WERI-Rb-1 (cell line): ENCODE measurements at regions not wholly inside any gene's neighbourhood (a gene's known extent, or its start where the extent isn't known, plus 50 kb on each side); places are given as distances from the start of the nearest gene placed in this dataset.

Experiments
- DNase-seq: peaks from one replicate; pipeline ENCODE4 v3.0.0-alpha.2; 2020
- H3K27ac ChIP-seq: fragments of 250-450 bp; sonication (Bioruptor Pico); 2 replicates; pipeline ENCODE4 v1.5.1; 2020; ENCODE audit warnings: mild to moderate bottlenecking, moderate library complexity
- H3K27me3 ChIP-seq: fragments of 250-450 bp; sonication (Bioruptor Pico); 2 replicates; pipeline ENCODE4 v1.5.1; 2021; ENCODE audit warnings: mild to moderate bottlenecking, low read depth, moderate library complexity; ENCODE audit not compliant: insufficient read depth, severe bottlenecking
- H3K36me3 ChIP-seq: fragments of 250-450 bp; sonication (Bioruptor Pico); 2 replicates; pipeline ENCODE4 v1.5.1; 2020; ENCODE audit warnings: mild to moderate bottlenecking, moderate library complexity
- H3K4me3 ChIP-seq: 2 replicates; pipeline ENCODE4 v1.5.1; 2011; ENCODE audit warnings: low read depth, mild to moderate bottlenecking, control low read depth, low read length
- H3K9me3 ChIP-seq: fragments of 250-450 bp; sonication (Bioruptor Pico); 2 replicates; pipeline ENCODE4 v1.5.1; 2021; ENCODE audit warnings: mild to moderate bottlenecking, moderate library complexity; ENCODE audit not compliant: severe bottlenecking
- TF ChIP-seq, protein P1 (sequence below): IDR thresholded peaks from 2 replicates; pipeline ENCODE4 v1.5.1; 2011; ENCODE audit warnings: low read depth, mild to moderate bottlenecking, control low read depth, inconsistent platforms, low read length

DNA sequence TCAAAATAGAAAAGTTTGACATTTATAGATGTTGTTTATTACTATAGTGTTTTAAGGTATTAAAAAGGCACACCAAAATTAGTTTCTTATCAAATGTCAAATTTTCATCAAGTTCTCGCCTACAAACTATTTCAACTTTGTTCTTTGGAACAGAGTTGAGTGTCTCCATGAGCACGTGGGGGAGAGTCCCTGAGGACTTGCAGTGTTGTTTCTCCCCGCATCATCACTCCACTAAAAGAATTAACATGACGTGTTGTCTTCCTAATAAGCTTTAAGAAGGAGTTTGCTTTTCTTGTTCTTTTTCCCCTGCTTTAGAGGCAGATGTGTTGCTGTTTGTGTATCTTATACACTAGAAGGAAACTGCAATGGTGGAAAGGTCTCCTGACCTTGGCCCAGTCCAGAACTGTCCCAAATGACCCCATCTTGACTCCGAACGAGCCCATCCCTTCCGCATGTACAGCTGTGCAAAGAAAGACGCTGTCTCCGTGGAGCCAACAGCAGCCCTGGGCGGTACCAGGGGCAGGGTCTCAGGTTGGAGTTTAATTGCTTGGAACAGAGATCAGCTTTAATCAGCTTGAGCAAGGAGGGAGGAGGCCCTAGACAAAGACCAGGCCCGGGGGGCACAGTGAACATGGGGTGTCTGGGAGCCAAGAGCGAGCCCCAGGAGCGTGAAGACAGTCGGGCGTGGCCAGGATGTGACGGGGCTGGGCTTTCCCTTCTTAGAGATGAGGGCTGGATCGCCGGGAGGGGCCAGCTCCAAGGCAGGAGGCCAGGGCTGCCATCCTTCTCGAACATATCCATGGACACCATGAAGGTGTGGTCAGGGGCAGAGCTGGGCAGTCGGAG, 215.4 kb upstream of the RTL1 start:
- Histone ChIP-seq H3K27me3 (peaks cover 93% of the 10 kb centered on the region), H3K9me3 (no peaks in the 10 kb centered on the region), H3K36me3 (no peaks in the 10 kb centered on the region), H3K4me3 (no peak overlapping the region), H3K27ac (no peak overlapping the region)
- TF ChIP-seq, protein P1, sequence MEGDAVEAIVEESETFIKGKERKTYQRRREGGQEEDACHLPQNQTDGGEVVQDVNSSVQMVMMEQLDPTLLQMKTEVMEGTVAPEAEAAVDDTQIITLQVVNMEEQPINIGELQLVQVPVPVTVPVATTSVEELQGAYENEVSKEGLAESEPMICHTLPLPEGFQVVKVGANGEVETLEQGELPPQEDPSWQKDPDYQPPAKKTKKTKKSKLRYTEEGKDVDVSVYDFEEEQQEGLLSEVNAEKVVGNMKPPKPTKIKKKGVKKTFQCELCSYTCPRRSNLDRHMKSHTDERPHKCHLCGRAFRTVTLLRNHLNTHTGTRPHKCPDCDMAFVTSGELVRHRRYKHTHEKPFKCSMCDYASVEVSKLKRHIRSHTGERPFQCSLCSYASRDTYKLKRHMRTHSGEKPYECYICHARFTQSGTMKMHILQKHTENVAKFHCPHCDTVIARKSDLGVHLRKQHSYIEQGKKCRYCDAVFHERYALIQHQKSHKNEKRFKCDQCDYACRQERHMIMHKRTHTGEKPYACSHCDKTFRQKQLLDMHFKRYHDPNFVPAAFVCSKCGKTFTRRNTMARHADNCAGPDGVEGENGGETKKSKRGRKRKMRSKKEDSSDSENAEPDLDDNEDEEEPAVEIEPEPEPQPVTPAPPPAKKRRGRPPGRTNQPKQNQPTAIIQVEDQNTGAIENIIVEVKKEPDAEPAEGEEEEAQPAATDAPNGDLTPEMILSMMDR: no peak
- no peak for DNase-seq

DNA sequence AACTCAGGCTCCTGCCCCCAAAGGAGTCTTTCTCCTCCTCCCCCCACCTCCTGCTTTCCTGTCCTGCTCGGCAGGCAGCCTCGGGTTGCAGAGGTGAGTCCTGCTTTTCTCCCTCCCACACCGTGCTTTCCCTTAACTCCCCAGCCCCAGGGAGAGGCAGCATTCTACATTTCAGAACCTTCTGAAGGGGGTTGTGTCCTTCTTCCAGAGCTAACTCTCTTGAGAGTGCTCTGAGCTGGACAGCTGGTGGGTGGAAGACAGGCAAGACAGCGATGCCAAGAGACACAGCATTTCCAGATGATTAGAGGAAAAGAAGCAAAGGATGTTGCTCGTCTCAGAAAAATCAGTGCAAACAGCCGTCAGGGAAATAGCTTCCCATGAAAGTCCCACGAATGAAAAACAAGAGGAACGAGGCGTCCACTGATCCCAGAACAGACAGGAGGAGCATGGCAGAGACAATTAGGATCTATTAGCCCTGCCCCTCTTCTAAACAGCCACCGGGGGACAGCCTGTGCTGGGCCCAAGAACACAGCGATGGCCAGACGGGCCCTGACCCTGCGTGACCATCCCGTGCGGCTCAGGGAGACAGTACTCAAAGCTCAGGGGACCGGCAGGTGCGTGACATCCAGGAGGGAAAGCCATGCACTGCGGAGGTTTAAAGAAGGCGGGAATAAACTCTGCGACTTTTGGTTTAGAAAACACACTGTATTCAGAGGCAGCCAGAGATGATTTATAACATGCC, 216.5 kb upstream of the RTL1 start:
- H3K27ac ChIP-seq: no peak overlapping the region

DNA sequence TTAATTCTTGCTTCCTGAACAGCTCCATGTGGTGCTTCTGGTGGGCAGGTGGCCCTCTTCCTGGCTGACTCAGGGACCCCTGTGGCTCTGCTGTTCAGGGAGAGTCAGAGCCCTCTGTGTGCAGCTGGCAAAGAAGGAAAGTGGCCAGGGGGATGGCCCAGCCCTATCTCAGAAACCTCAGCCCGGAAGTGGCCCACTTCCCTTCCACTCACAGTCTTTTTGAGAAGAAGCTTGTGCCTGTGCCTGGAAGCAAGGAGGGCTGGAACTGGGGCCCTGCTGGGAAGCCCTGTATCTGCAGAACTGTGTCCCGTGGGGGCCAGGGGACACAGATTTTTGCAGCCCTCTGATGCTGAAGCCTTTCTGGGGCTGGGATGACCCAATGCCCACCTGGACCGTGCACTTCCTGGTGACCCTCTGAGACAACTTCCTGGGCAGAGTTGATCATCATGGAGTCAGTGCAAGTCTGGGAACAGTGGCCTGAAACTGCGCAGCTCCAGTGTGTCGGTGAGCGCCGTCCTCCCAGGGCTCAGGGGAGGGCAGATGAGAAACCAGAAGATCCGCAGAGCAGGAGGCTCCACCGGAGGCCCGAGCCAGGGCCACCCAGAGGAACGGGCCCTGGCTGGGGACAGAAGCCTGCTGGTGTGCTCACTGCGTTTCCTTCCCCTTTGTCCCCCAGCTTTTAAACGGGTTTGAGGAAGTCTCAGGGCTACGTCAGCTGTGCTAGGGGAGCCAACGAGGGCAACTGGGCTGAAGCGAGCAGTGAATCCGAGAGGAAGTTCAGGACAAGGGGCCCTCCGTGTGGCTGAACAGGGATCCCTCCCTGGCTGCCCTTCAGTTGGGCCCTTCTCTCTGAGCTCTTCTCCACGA, 217.4 kb upstream of the RTL1 start:
- no peaks in the 10 kb centered on the region for H3K36me3 ChIP-seq
- H3K4me3 ChIP-seq: no peak overlapping the region
- H3K27ac ChIP-seq: no peak overlapping the region
- H3K9me3 ChIP-seq: no peaks in the 10 kb centered on the region
- TF ChIP-seq, protein P1: no peak
- DNase-seq: no peak
- H3K27me3 ChIP-seq: peaks cover 91% of the 10 kb centered on the region

More for the DNA sequence above, 216.5 kb upstream of the RTL1 start:
- Histone ChIP-seq H3K27me3 (peaks cover 93% of the 10 kb centered on the region), H3K4me3 (no peak overlapping the region), H3K9me3 (no peaks in the 10 kb centered on the region), H3K36me3 (no peaks in the 10 kb centered on the region)
- DNase-seq: no peak
- TF ChIP-seq, protein P1: no peak

DNA sequence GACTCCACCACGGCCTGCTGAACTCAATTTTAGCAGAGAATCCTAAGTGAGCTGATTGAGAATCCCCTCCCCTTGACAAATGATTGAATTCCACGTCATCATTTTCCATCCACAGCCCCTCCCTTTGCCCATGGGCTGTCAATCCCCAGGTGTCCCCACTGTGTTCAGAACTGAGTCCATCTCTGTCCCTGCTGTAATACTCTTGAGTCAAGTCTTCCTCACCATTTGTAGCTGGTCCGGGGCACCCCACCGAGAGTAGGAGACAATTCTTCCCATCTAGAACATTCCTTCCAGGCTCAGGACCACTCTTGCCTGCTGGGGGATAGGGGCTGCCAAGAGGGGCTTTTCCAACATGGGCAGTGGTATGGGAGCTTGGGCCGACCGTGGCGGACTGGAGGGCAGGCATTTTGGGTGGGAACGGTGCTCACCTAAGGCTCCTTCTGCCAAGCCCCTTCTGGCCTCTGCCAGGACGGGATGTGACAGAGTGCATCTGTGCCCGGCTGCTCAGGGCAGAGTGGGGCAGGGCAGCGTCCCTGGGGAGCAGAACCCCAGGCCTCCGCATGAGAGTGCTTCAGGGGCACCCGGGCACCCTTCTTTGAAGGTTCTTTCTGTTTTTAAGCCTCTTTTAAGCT, 218.1 kb upstream of the RTL1 start:
- Histone ChIP-seq H3K27me3 (peaks cover 83% of the 10 kb centered on the region), H3K4me3 (no peak overlapping the region), H3K9me3 (no peaks in the 10 kb centered on the region), H3K36me3 (no peaks in the 10 kb centered on the region), H3K27ac (no peak overlapping the region)
- TF ChIP-seq, protein P1: no peak
- no peak for DNase-seq
